Neural progenitor cell (in vitro differentiated cells): ENCODE measurements at regions not wholly inside any gene's neighbourhood (a gene's known extent, or its start where the extent isn't known, plus 50 kb on each side); places are given as distances from the start of the nearest gene placed in this dataset.

Experiments used
- CTCF ChIP-seq: fragments of 200-600 bp; sonication (generic); IDR thresholded peaks from 2 replicates; pipeline ENCODE4 v1.5.1; 2017; ENCODE audit warnings: antibody characterized with exemption, mild to moderate bottlenecking
- EZH2 ChIP-seq: fragments of 200-600 bp; sonication (generic); IDR thresholded peaks from 2 replicates; pipeline ENCODE4 v1.6.1; 2017; ENCODE audit warnings: antibody characterized with exemption, mild to moderate bottlenecking, moderate library complexity
- EZH2phosphoT487 ChIP-seq: fragments of 200-600 bp; sonication (generic); IDR thresholded peaks from 2 replicates; pipeline ENCODE4 v1.6.1; 2017; ENCODE audit warnings: antibody characterized with exemption

- no peak for TF ChIP-seq CTCF
- no peak for TF ChIP-seq EZH2
- no peak for TF ChIP-seq EZH2phosphoT487
Measured at GRCh38 chr5:167921796-167922195, 369.6 kb upstream of the WWC1 start.
